H7 (cell line): ENCODE measurements at regions not wholly inside any gene's neighbourhood (a gene's known extent, or its start where the extent isn't known, plus 50 kb on each side); places are given as distances from the start of the nearest gene placed in this dataset.

ENCODE experiments used
- DNase-seq: peaks from one replicate; pipeline ENCODE4 v3.0.0; 2012
- H3K27me3 ChIP-seq: 2 replicates; pipeline ENCODE4 v1.6.0; 2011; ENCODE audit warnings: mild to moderate bottlenecking, low read length; ENCODE audit not compliant: control insufficient read depth, insufficient read depth
- H3K36me3 ChIP-seq: replicated peaks from 2 replicates; pipeline ENCODE4 v1.5.1; 2011; ENCODE audit warnings: low read length; ENCODE audit not compliant: control insufficient read depth, insufficient read depth
- H3K4me3 ChIP-seq: 2 replicates; pipeline ENCODE4 v1.5.1; 2011; ENCODE audit warnings: low read depth, mild to moderate bottlenecking, control low read depth, low read length, moderate library complexity; ENCODE audit not compliant: insufficient read depth

- Histone ChIP-seq H3K27me3 (no peaks in the 10 kb centered on the region), H3K36me3 (no peaks in the 10 kb centered on the region), H3K4me3 (no peak overlapping the region)
- no peak for DNase-seq
Measured at GRCh38 chr2:15681089-15681885, 89.6 kb downstream of the DDX1 start.

GRCh38 chr2:15682354-15682753 is 90.7 kb downstream of the DDX1 start:
- no peaks in the 10 kb centered on the region for H3K27me3 ChIP-seq
- DNase-seq = no peak
- H3K36me3 ChIP-seq = no peaks in the 10 kb centered on the region
- H3K4me3 ChIP-seq = no peak overlapping the region

GRCh38 chr2:15684161-15685039 is 92.7 kb downstream of the DDX1 start:
- no peak for DNase-seq
- H3K4me3 ChIP-seq = no peak overlapping the region
- no peaks in the 10 kb centered on the region for H3K27me3 ChIP-seq
- no peaks in the 10 kb centered on the region for H3K36me3 ChIP-seq

- Histone ChIP-seq H3K4me3 (no peak overlapping the region), H3K27me3 (no peaks in the 10 kb centered on the region), H3K36me3 (no peaks in the 10 kb centered on the region)
- no peak for DNase-seq
Measured at GRCh38 chr2:15685143-15685542, 93.5 kb downstream of the DDX1 start.

- H3K4me3 ChIP-seq = no peak overlapping the region
- H3K36me3 ChIP-seq = no peaks in the 10 kb centered on the region
- no peaks in the 10 kb centered on the region for H3K27me3 ChIP-seq
- no peak for DNase-seq
Measured at GRCh38 chr2:15686643-15687042, 95.0 kb downstream of the DDX1 start.

- no peaks in the 10 kb centered on the region for H3K27me3 ChIP-seq
- H3K4me3 ChIP-seq = no peak overlapping the region
- no peaks in the 10 kb centered on the region for H3K36me3 ChIP-seq
Measured at GRCh38 chr2:15687243-15687642, 95.6 kb downstream of the DDX1 start.

GRCh38 chr2:15687720-15688119 is 96.1 kb downstream of the DDX1 start:
- Histone ChIP-seq H3K27me3 (no peaks in the 10 kb centered on the region), H3K36me3 (no peaks in the 10 kb centered on the region), H3K4me3 (no peak overlapping the region)
- DNase-seq = no peak

More at GRCh38 chr2:15687243-15687642, 95.6 kb downstream of the DDX1 start:
- DNase-seq = no peak

GRCh38 chr2:15688924-15689568 is 97.4 kb downstream of the DDX1 start:
- H3K4me3 ChIP-seq = no peak overlapping the region
- no peaks in the 10 kb centered on the region for H3K27me3 ChIP-seq
- H3K36me3 ChIP-seq = no peaks in the 10 kb centered on the region
- DNase-seq = no peak

- Histone ChIP-seq H3K4me3 (no peak overlapping the region), H3K36me3 (no peaks in the 10 kb centered on the region), H3K27me3 (no peaks in the 10 kb centered on the region)
- DNase-seq = no peak
Measured at GRCh38 chr2:15689654-15690053, 98.0 kb downstream of the DDX1 start.

GRCh38 chr2:15691586-15692310 is 100.1 kb downstream of the DDX1 start:
- DNase-seq = no peak
- Histone ChIP-seq H3K36me3 (no peaks in the 10 kb centered on the region), H3K27me3 (no peaks in the 10 kb centered on the region), H3K4me3 (no peak overlapping the region)

GRCh38 chr2:15692551-15693377 is 101.1 kb downstream of the DDX1 start:
- Histone ChIP-seq H3K27me3 (no peaks in the 10 kb centered on the region), H3K4me3 (no peak overlapping the region), H3K36me3 (no peaks in the 10 kb centered on the region)
- DNase-seq = no peak

GRCh38 chr2:15693382-15693781 is 101.7 kb downstream of the DDX1 start:
- no peak for DNase-seq
- Histone ChIP-seq H3K4me3 (no peak overlapping the region), H3K27me3 (no peaks in the 10 kb centered on the region), H3K36me3 (no peaks in the 10 kb centered on the region)

- Histone ChIP-seq H3K4me3 (no peak overlapping the region), H3K27me3 (no peaks in the 10 kb centered on the region), H3K36me3 (no peaks in the 10 kb centered on the region)
- peak; percentile 61 for DNase-seq
Measured at GRCh38 chr2:15693926-15694588, 102.4 kb downstream of the DDX1 start.
